ENCODE measurements at regions not wholly inside any gene's neighbourhood (a gene's known extent, or its start where the extent isn't known, plus 50 kb on each side); places are given as distances from the start of the nearest gene placed in this dataset.

- Mint-ChIP-seq H3K27me3 (ENCODE audit: insufficient read depth, unreplicated experiment) (no peaks in the 10 kb centered on the region), H3K4me3 (ENCODE audit: unreplicated experiment) (no peak overlapping the region), H3K36me3 (ENCODE audit: insufficient read depth, unreplicated experiment) (no peaks in the 10 kb centered on the region), H3K27ac (ENCODE audit: unreplicated experiment) (no peak overlapping the region), H3K4me1 (ENCODE audit: low read depth, unreplicated experiment) (no peaks in the 10 kb centered on the region), H3K9me3 (ENCODE audit: unreplicated experiment) (no peaks in the 10 kb centered on the region)
- H3K27me3 ChIP-seq (replicated peaks; ENCODE audit: control insufficient read depth, insufficient read depth, low read length), result no peaks in the 10 kb centered on the region
- ChIA-PET CTCF (no interaction called here), POLR2A (no interaction called here)
- intact Hi-C loops (cut with micrococcal nuclease; ENCODE audit: unreplicated experiment), result no loop called here
- no peaks in the 10 kb centered on the region for H3K9me3 ChIP-seq
- BruUV-seq (replicated peaks), result no TSS peak
- no peaks in the 10 kb centered on the region for H3K36me3 ChIP-seq (ENCODE audit: control insufficient read depth, insufficient read depth, low read length)
- no peak overlapping the region for H3K4me3 ChIP-seq (ENCODE audit: low read depth, low read length)
- no peaks in the 10 kb centered on the region for H3K4me1 ChIP-seq
- TF ChIP-seq CTCF (IDR thresholded peaks at IDR 0.05; ENCODE audit: insufficient read depth in 1 of 2, low read depth in 1 of 2, low read length in 1 of 2, severe bottlenecking in 1 of 2, unreplicated experiment in 1 of 2), result no peak
- no peak for DNase-seq
These were observed 1686.1 kb upstream of the AGA start for GRCh38 chr4:179128299-179128698.

- H3K4me1 ChIP-seq, result no peaks in the 10 kb centered on the region
- no peaks in the 10 kb centered on the region for H3K4me1 Mint-ChIP-seq (ENCODE audit: low read depth, unreplicated experiment)
- no peaks in the 10 kb centered on the region for H3K9me3 Mint-ChIP-seq (ENCODE audit: unreplicated experiment)
- H3K36me3 ChIP-seq (ENCODE audit: control insufficient read depth, insufficient read depth, low read length), result no peaks in the 10 kb centered on the region
- H3K9me3 ChIP-seq, result no peaks in the 10 kb centered on the region
- no peak overlapping the region for H3K27ac Mint-ChIP-seq (ENCODE audit: unreplicated experiment)
- no peak overlapping the region for H3K4me3 Mint-ChIP-seq (ENCODE audit: unreplicated experiment)
- BruUV-seq (replicated peaks), result no TSS peak
- intact Hi-C loops (cut with micrococcal nuclease; ENCODE audit: unreplicated experiment), result no loop called here
- POLR2A ChIA-PET, result no interaction called here
- CTCF ChIA-PET, result no interaction called here
- DNase-seq, result no peak
- H3K4me3 ChIP-seq (ENCODE audit: low read depth, low read length), result no peak overlapping the region
- H3K27me3 ChIP-seq (replicated peaks; ENCODE audit: control insufficient read depth, insufficient read depth, low read length), result no peaks in the 10 kb centered on the region
- no peak for TF ChIP-seq CTCF (IDR thresholded peaks at IDR 0.05; ENCODE audit: insufficient read depth in 1 of 2, low read depth in 1 of 2, low read length in 1 of 2, severe bottlenecking in 1 of 2, unreplicated experiment in 1 of 2)
- H3K27me3 Mint-ChIP-seq (ENCODE audit: insufficient read depth, unreplicated experiment), result no peaks in the 10 kb centered on the region
- H3K36me3 Mint-ChIP-seq (ENCODE audit: insufficient read depth, unreplicated experiment), result no peaks in the 10 kb centered on the region
These were observed 1688.0 kb upstream of the AGA start for GRCh38 chr4:179130122-179130714.

GRCh38 chr4:179145746-179146525, 1703.7 kb upstream of the AGA start:
- no peak for DNase-seq
- CTCF ChIA-PET, result no interaction called here
- POLR2A ChIA-PET, result no interaction called here
- no peak overlapping the region for H3K4me3 ChIP-seq (ENCODE audit: low read depth, low read length)
- BruUV-seq (replicated peaks), result no TSS peak
- Mint-ChIP-seq H3K4me1 (ENCODE audit: low read depth, unreplicated experiment) (no peaks in the 10 kb centered on the region), H3K4me3 (ENCODE audit: unreplicated experiment) (no peak overlapping the region), H3K27me3 (ENCODE audit: insufficient read depth, unreplicated experiment) (no peaks in the 10 kb centered on the region), H3K27ac (ENCODE audit: unreplicated experiment) (no peak overlapping the region), H3K9me3 (ENCODE audit: unreplicated experiment) (no peaks in the 10 kb centered on the region), H3K36me3 (ENCODE audit: insufficient read depth, unreplicated experiment) (no peaks in the 10 kb centered on the region)
- intact Hi-C loops (cut with micrococcal nuclease; ENCODE audit: unreplicated experiment), result no loop called here
- no peaks in the 10 kb centered on the region for H3K4me1 ChIP-seq
- no peaks in the 10 kb centered on the region for H3K36me3 ChIP-seq (ENCODE audit: control insufficient read depth, insufficient read depth, low read length)
- no peak for TF ChIP-seq CTCF (IDR thresholded peaks at IDR 0.05; ENCODE audit: insufficient read depth in 1 of 2, low read depth in 1 of 2, low read length in 1 of 2, severe bottlenecking in 1 of 2, unreplicated experiment in 1 of 2)
- H3K9me3 ChIP-seq, result no peaks in the 10 kb centered on the region
- no peaks in the 10 kb centered on the region for H3K27me3 ChIP-seq (replicated peaks; ENCODE audit: control insufficient read depth, insufficient read depth, low read length)

All from Caco-2 (cell line).